SK-N-SH (cell line): ENCODE measurements at regions not wholly inside any gene's neighbourhood (a gene's known extent, or its start where the extent isn't known, plus 50 kb on each side); places are given as distances from the start of the nearest gene placed in this dataset.
"Not testable (repeated sequence)": the region's sequence is repeated elsewhere in the genome, so short reads cannot be mapped to it uniquely, and the experiment has no call there.

Source experiments
- CTCF ChIA-PET: fragments of 300-600, 350-600 bp; formaldehyde crosslinking; extraction: SDS; loops from one replicate; lab custom pipeline; 2021; lab: Yijun Ruan, JAX
- POLR2A ChIA-PET: fragments of 350-600 bp; sonication (Branson Sonifier 250); formaldehyde crosslinking; extraction: SDS; loops from one replicate; lab custom pipeline; 2020; ENCODE audit warnings: antibody characterized with exemption, inconsistent platforms; lab: Yijun Ruan, JAX
- DNase-seq: peaks from one replicate; pipeline ENCODE4 v3.0.0; 2012
- H2AFZ ChIP-seq: fragments of 200-600 bp; sonication (generic); 2 replicates; pipeline ENCODE4 v1.8.1; 2016; ENCODE audit warnings: antibody characterized with exemption, mild to moderate bottlenecking, low read depth
- H3F3A ChIP-seq: fragments of 200-600 bp; sonication (generic); replicated peaks from 2 replicates; pipeline ENCODE3; 2016; ENCODE audit warnings: antibody characterized with exemption, mild to moderate bottlenecking; ENCODE audit not compliant: insufficient read depth
- H3K27ac ChIP-seq, 2 experiments: fragments of 200-500 bp in 1 of 2; fragments of 200-600 bp in 1 of 2; sonication (Bioruptor generic) in 1 of 2; sonication (generic), shearing (Covaris generic) in 1 of 2; 2 replicates each; pipeline versions ENCODE4 v1.5.1 to v1.6.1; 2014 to 2016; ENCODE audit warnings: low read depth in 2 of 2, inconsistent platforms in 1 of 2, low read length in 1 of 2, mild to moderate bottlenecking in 1 of 2, mixed read lengths in 1 of 2
- H3K27me3 ChIP-seq: fragments of 200-600 bp; sonication (generic), shearing (Covaris generic); 2 replicates; pipeline ENCODE4 v1.6.1; 2016; ENCODE audit warnings: mixed run types; ENCODE audit not compliant: insufficient read depth
- H3K36me3 ChIP-seq, 2 experiments: fragments of 200-500 bp in 1 of 2; fragments of 200-600 bp in 1 of 2; sonication (Bioruptor generic) in 1 of 2; sonication (generic) in 1 of 2; replicated peaks in 1 of 2; 2 replicates each; pipeline versions ENCODE3 to v1.5.1; 2014 to 2016; ENCODE audit warnings: low read length in 1 of 2, mild to moderate bottlenecking in 1 of 2; ENCODE audit not compliant: insufficient read depth in 2 of 2, control insufficient read depth in 1 of 2
- H3K4me1 ChIP-seq, 2 experiments: fragments of 200-500 bp in 1 of 2; fragments of 200-600 bp in 1 of 2; sonication (Bioruptor generic) in 1 of 2; sonication (generic), shearing (Covaris generic) in 1 of 2; 2 replicates each; pipeline versions ENCODE4 v1.5.1 to v1.6.1; 2014 to 2016; ENCODE audit warnings: low read depth in 1 of 2, low read length in 1 of 2, mixed run types in 1 of 2; ENCODE audit not compliant: insufficient read depth in 2 of 2, control insufficient read depth in 1 of 2
- H3K4me2 ChIP-seq: fragments of 200-600 bp; sonication (generic), shearing (Covaris generic); 2 replicates; pipeline ENCODE4 v1.6.1; 2017; ENCODE audit warnings: mixed run types
- H3K4me3 ChIP-seq, 2 experiments: fragments of 200-500 bp in 1 of 2; fragments of 200-600 bp in 1 of 2; sonication (Bioruptor generic) in 1 of 2; sonication (generic), shearing (Covaris generic) in 1 of 2; 2 replicates each; pipeline versions ENCODE4 v1.5.1 to v1.8.1; 2014 to 2016; ENCODE audit warnings: low read depth in 2 of 2, inconsistent platforms in 1 of 2, low read length in 1 of 2, mild to moderate bottlenecking in 1 of 2, mixed read lengths in 1 of 2, moderate library complexity in 1 of 2
- H3K79me2 ChIP-seq: fragments of 200-600 bp; sonication (generic); 2 replicates; pipeline ENCODE4 v1.8.1; 2017; ENCODE audit warnings: mild to moderate bottlenecking; ENCODE audit not compliant: insufficient read depth
- H3K9ac ChIP-seq: fragments of 200-600 bp; sonication (generic); 2 replicates; pipeline ENCODE4 v1.6.1; 2017; ENCODE audit warnings: mixed run types
- H3K9me2 ChIP-seq: fragments of 200-600 bp; sonication (generic); 2 replicates; pipeline ENCODE4 v1.6.1; 2017; ENCODE audit warnings: mixed run types
- H3K9me3 ChIP-seq: fragments of 200-600 bp; sonication (generic); 2 replicates; pipeline ENCODE4 v1.6.1; 2017; ENCODE audit warnings: mixed run types, mild to moderate bottlenecking, moderate library complexity
- H4K20me1 ChIP-seq: fragments of 200-600 bp; sonication (generic); 2 replicates; pipeline ENCODE4 v1.6.1; 2017; ENCODE audit warnings: mild to moderate bottlenecking, mixed run types; ENCODE audit not compliant: insufficient read depth
- ELF1 ChIP-seq: IDR thresholded peaks from 2 replicates; pipeline ENCODE4 v1.4.0; 2012
- EP300 ChIP-seq, 2 experiments: IDR thresholded peaks; 2 replicates each; pipeline versions ENCODE4 v1.4.0 to v1.6.1; 2012; ENCODE audit warnings: borderline replicate concordance in 1 of 2, low read depth in 1 of 2, low read length in 1 of 2
- FOXJ3 ChIP-seq: sonication (generic); formaldehyde crosslinking; IDR thresholded peaks from 2 replicates; pipeline ENCODE4 v1.5.1; 2020; ENCODE audit warnings: mild to moderate bottlenecking, missing genetic modification reagents
- JUND ChIP-seq: IDR thresholded peaks from 2 replicates; pipeline ENCODE4 v1.4.0; 2012
- MEF2A ChIP-seq: IDR thresholded peaks from 2 replicates; pipeline ENCODE4 v1.4.0; 2012; ENCODE audit warnings: low read depth, borderline replicate concordance
- NFIC ChIP-seq: IDR thresholded peaks from 2 replicates; pipeline ENCODE4 v1.4.0; 2012; ENCODE audit warnings: borderline replicate concordance
- NRF1 ChIP-seq: IDR thresholded peaks from 2 replicates; pipeline ENCODE4 v1.6.1; 2012; ENCODE audit warnings: low read depth, mild to moderate bottlenecking, low read length
- RAD21 ChIP-seq: IDR thresholded peaks from 2 replicates; pipeline ENCODE4 v1.6.1; 2012; ENCODE audit warnings: mild to moderate bottlenecking, low read length
- RCOR1 ChIP-seq: fragments of 150-350 bp; IDR thresholded peaks from 2 replicates; pipeline ENCODE4 v1.6.1; 2017; ENCODE audit warnings: antibody characterized with exemption, low read length
- RXRA ChIP-seq: IDR thresholded peaks from 2 replicates; pipeline ENCODE4 v1.4.0; 2012; ENCODE audit warnings: low read depth, mild to moderate bottlenecking, borderline replicate concordance
- SMC3 ChIP-seq: IDR thresholded peaks from 2 replicates; pipeline ENCODE4 v1.6.1; 2012; ENCODE audit warnings: low read depth, low read length, improper control_type of control experiment
- TAF1 ChIP-seq: IDR thresholded peaks from 2 replicates; pipeline ENCODE4 v1.6.1; 2012; ENCODE audit warnings: low read depth, mild to moderate bottlenecking, low read length, moderate library complexity, borderline replicate concordance
- TEAD4 ChIP-seq: IDR thresholded peaks from 2 replicates; pipeline ENCODE4 v1.4.0; 2012; ENCODE audit warnings: mild to moderate bottlenecking, borderline replicate concordance; ENCODE audit not compliant: insufficient read depth
- YY1 ChIP-seq: IDR thresholded peaks from 2 replicates; pipeline ENCODE4 v1.4.0; 2012; ENCODE audit warnings: low read depth, mild to moderate bottlenecking
- WGBS: methylation state at CpG from one replicate; pipeline ENCODE4 v1.1.6; 2017; ENCODE audit warnings: low lambda C conversion rate; 5-methylcytosine and 5-hydroxymethylcytosine counted together
- TF ChIP-seq, protein P1 (sequence below): fragments of 200-600 bp; sonication (generic); IDR thresholded peaks from 2 replicates; pipeline ENCODE4 v1.6.1; 2017; ENCODE audit warnings: antibody characterized with exemption, mild to moderate bottlenecking, moderate library complexity
- TF ChIP-seq, protein P2 (sequence below): fragments of 150-350 bp; IDR thresholded peaks from 2 replicates; pipeline ENCODE4 v1.6.1; 2017; ENCODE audit warnings: antibody characterized with exemption, low read length, low read depth, borderline replicate concordance
- TF ChIP-seq, protein P3 (sequence below): IDR thresholded peaks from 2 replicates; pipeline ENCODE4 v1.4.0; 2012; ENCODE audit warnings: low read depth

DNA sequence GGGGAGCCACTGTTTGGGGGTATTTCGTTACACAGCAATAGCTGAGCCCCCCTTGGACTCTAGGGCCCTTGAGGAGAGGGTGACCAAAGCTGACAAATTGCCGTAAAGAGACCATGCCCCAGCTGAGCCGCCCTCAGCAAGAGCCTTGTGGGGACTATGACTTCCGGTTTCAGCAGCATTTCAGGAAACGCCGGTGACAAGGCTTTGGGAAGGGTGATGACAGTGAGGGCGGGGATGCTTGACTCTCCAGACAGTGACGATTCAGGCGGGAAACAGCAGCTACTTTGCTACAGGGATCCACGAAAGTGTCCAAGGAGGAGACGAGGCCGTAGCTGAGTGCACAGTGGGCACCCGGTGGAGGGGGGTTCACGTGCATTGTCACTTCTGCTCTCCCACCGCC, 360.8 kb downstream of the C16orf95 start:
- H3F3A ChIP-seq = peaks cover 15% of the 10 kb centered on the region
- H3K4me2 ChIP-seq = no peak overlapping the region
- no peaks in the 10 kb centered on the region for H3K79me2 ChIP-seq
- CTCF ChIA-PET = no interaction called here
- H3K9me3 ChIP-seq = no peaks in the 10 kb centered on the region
- H4K20me1 ChIP-seq = no peaks in the 10 kb centered on the region
- POLR2A ChIA-PET = no interaction called here
- peaks cover 0 to 17% of the 10 kb centered on the region in 2 experiments; a peak in 1 of 4 replicates for H3K4me1 ChIP-seq
- DNase-seq = no peak
- H3K4me3 ChIP-seq = no peak overlapping the region
- no peaks in the 10 kb centered on the region for H3K9me2 ChIP-seq
- no peaks in the 10 kb centered on the region; the same call in 1 of the 2 replicates for H3K27me3 ChIP-seq
- H3K9ac ChIP-seq = no peak overlapping the region
- no peak overlapping the region; the same call in 1 of the 2 replicates for H2AFZ ChIP-seq
- H3K36me3 ChIP-seq = no peaks in the 10 kb centered on the region
- 20% methylated on average over 14 of the region's 15 CpGs for WGBS
- TF ChIP-seq JUND = no peak
- H3K27ac ChIP-seq = no peak overlapping the region

DNA sequence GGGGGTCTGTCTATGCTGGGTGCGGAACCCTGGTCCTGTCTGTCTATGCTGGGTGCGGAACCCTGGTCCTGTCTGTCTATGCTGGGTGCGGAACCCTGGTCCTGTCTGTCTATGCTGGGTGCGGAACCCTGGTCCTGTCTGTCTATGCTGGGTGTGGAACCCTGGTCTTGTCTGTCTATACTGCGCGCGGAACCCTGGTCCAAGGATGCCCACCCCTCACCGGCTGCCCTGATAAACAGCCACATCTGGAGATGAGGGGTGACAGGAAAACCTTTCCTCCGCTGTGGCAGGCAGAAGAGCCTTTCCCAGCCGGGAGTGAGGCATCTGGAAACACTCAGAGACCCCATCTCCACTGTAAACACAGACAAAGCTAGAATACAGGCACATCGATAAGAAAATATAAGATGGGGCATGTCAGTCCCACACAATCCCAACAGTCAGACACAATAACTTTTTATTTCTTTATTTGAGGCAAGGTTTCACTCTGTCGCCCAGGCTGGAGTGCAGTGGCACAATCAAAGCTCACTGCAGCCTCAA, 359.5 kb downstream of the C16orf95 start:
- H4K20me1 ChIP-seq, H3K9ac ChIP-seq, H3K36me3 ChIP-seq, H3K4me3 ChIP-seq, H3K4me2 ChIP-seq, H3K9me2 ChIP-seq, H3K27me3 ChIP-seq, DNase-seq, CTCF ChIA-PET, H3K79me2 ChIP-seq, H3F3A ChIP-seq, H3K27ac ChIP-seq, POLR2A ChIA-PET, H2AFZ ChIP-seq, H3K9me3 ChIP-seq: not testable (repeated sequence)
- WGBS = 31% methylated on average over 5 of the region's 12 CpGs
- 0 out of 4 replicates have a peak, but pooled peaks cover 0 to 14% of the 10 kb centered on the region in 2 experiments for H3K4me1 ChIP-seq

DNA sequence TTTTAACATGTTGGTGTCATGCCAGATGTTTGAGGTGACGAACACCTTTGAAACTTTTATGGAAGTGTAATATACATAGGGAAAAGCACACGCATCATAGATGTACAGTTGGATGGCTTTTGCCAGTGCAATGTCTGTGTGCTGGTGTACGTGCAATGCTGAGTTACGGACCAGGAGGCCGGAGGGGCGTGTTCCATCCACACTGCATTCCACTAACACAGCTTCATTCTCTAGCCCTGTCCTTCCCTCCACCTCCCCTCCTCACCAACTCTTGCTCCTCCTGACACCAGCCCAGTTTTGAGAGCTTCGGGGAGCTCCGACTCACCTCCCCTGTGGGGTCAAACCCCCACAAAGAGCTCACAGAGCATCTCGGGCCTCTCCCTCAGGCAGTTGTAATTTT, 358.8 kb downstream of the C16orf95 start:
- ChIA-PET CTCF (no interaction called here), POLR2A (no interaction called here)
- Histone ChIP-seq H3K36me3 (no peaks in the 10 kb centered on the region), H3K9me3 (no peaks in the 10 kb centered on the region), H3F3A (no peaks in the 10 kb centered on the region), H3K4me2 (no peak overlapping the region), H2AFZ (no peak overlapping the region), H3K79me2 (no peaks in the 10 kb centered on the region), H3K27ac (no peak overlapping the region), H4K20me1 (no peaks in the 10 kb centered on the region), H3K4me3 (no peak overlapping the region), H3K27me3 (no peaks in the 10 kb centered on the region; the same call in 1 of the 2 replicates), H3K4me1 (0 out of 4 replicates have a peak, but pooled peaks cover 0 to 7% of the 10 kb centered on the region in 2 experiments), H3K9ac (no peak overlapping the region), H3K9me2 (no peaks in the 10 kb centered on the region)
- DNase-seq = no peak
- WGBS = 48% methylated on average over 9 of the region's 9 CpGs
- TF ChIP-seq TEAD4 (no peak), RCOR1 (no peak), SMC3 (no peak), EP300 (IDR thresholded peaks at IDR 0.05; ENCODE audit: borderline replicate concordance in 1 of 2, low read depth in 1 of 2, low read length in 1 of 2) (no peak), NRF1 (no peak), TAF1 (no peak), YY1 (no peak), RXRA (no peak), MEF2A (no peak), ELF1 (no peak), FOXJ3 (no peak), NFIC (no peak), RAD21 (no peak)
- TF ChIP-seq, protein P1, sequence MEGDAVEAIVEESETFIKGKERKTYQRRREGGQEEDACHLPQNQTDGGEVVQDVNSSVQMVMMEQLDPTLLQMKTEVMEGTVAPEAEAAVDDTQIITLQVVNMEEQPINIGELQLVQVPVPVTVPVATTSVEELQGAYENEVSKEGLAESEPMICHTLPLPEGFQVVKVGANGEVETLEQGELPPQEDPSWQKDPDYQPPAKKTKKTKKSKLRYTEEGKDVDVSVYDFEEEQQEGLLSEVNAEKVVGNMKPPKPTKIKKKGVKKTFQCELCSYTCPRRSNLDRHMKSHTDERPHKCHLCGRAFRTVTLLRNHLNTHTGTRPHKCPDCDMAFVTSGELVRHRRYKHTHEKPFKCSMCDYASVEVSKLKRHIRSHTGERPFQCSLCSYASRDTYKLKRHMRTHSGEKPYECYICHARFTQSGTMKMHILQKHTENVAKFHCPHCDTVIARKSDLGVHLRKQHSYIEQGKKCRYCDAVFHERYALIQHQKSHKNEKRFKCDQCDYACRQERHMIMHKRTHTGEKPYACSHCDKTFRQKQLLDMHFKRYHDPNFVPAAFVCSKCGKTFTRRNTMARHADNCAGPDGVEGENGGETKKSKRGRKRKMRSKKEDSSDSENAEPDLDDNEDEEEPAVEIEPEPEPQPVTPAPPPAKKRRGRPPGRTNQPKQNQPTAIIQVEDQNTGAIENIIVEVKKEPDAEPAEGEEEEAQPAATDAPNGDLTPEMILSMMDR = no peak
- TF ChIP-seq, protein P2, sequence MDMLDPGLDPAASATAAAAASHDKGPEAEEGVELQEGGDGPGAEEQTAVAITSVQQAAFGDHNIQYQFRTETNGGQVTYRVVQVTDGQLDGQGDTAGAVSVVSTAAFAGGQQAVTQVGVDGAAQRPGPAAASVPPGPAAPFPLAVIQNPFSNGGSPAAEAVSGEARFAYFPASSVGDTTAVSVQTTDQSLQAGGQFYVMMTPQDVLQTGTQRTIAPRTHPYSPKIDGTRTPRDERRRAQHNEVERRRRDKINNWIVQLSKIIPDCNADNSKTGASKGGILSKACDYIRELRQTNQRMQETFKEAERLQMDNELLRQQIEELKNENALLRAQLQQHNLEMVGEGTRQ = no peak
- TF ChIP-seq, protein P3, sequence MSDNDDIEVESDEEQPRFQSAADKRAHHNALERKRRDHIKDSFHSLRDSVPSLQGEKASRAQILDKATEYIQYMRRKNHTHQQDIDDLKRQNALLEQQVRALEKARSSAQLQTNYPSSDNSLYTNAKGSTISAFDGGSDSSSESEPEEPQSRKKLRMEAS = no peak
